ENCODE measurements at regions not wholly inside any gene's neighbourhood (a gene's known extent, or its start where the extent isn't known, plus 50 kb on each side); places are given as distances from the start of the nearest gene placed in this dataset.

- DNase-seq (ENCODE audit: low read depth): no peak
- no peak overlapping the region for H3K4me3 ChIP-seq (ENCODE audit: control insufficient read depth, low read depth, low read length)
- no peak for TF ChIP-seq CTCF (IDR thresholded peaks at IDR 0.05; ENCODE audit: control insufficient read depth, insufficient read depth, low read depth, low read length, missing control alignments)
These were observed 481.7 kb downstream of the GBE1 start for GRCh38 chr3:81279481-81280379.

DNA sequence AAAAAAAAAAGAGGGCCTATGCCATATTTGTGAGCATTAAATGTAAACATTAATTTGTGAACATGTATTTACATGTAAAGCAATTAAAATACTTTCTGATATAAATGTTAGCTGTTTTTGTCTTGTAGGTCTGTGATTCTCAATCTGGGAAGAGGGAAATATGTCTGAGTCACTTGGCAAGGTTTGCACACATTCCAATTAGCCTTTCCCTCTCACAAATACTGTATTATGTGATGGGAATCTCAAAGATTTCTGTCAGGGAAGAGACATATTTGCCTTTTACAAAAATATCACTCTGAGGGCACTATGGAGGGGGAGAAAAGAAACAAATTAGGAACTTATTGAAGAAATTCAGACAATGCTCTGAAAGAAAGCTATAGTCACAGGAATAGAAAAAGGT, 483.6 kb downstream of the GBE1 start:
- TF ChIP-seq CTCF (IDR thresholded peaks at IDR 0.05; ENCODE audit: control insufficient read depth, insufficient read depth, low read depth, low read length, missing control alignments): no peak
- no peak overlapping the region for H3K4me3 ChIP-seq (ENCODE audit: control insufficient read depth, low read depth, low read length)
- DNase-seq (ENCODE audit: low read depth): no peak

DNA sequence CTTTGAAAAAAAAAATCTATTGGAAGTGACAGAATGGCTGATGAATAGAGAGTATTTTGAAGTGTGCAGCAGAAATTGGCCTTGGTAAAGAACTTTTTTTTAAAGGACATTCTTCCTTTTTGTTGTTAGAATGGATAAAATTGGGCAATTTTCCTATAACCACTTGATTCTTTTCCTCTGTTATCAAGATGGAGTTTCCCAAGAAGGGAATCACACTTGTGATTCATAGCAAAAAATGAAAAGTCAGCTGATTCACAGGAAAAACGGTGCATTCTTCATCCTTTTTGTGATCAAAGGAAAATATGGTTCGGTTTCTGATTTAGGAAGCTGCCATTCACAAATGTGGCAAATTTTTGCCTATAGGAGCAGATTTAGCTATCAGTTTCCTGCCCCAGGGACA, 486.8 kb downstream of the GBE1 start:
- no peak for DNase-seq (ENCODE audit: low read depth)
- no peak overlapping the region for H3K4me3 ChIP-seq (ENCODE audit: control insufficient read depth, low read depth, low read length)
- no peak for TF ChIP-seq CTCF (IDR thresholded peaks at IDR 0.05; ENCODE audit: control insufficient read depth, insufficient read depth, low read depth, low read length, missing control alignments)

DNA sequence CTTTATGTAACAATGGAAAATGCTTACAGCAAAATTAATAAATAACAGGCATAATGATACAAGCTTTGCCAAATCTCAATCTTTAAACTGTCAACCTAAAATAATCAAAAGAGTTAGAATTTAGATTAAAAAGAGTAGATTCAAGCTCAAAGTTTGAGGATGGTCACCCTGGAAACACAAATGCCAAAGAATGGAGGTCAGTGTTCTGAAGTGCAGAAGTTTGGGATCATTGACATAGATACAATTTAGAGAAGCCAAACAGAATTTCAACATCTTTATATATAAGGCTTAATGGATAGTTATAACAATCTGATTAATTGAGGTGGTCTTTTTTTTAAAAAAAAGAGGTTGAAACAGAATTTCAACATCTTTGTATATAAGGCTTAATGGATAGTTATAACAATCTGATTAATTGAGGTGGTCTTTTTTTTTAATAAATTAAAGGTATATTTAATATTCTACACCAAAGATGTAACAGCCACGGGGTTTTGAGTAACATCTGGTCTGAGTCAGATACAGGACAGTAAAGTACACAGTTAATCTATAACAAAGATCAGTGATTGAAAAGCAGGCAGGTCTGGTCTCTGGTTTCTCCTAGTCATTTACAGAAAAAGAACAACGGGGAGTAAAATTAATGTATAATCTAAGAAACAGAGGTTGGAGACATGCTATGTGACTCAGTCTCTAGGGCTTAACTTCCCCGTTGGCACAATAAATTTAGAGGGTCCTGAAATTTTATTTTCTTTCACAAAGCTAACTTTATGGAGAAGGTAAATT, 490.7 kb downstream of the GBE1 start:
- H3K4me3 ChIP-seq (ENCODE audit: control insufficient read depth, low read depth, low read length): no peak overlapping the region
- TF ChIP-seq CTCF (IDR thresholded peaks at IDR 0.05; ENCODE audit: control insufficient read depth, insufficient read depth, low read depth, low read length, missing control alignments): no peak
- no peak for DNase-seq (ENCODE audit: low read depth)

DNA sequence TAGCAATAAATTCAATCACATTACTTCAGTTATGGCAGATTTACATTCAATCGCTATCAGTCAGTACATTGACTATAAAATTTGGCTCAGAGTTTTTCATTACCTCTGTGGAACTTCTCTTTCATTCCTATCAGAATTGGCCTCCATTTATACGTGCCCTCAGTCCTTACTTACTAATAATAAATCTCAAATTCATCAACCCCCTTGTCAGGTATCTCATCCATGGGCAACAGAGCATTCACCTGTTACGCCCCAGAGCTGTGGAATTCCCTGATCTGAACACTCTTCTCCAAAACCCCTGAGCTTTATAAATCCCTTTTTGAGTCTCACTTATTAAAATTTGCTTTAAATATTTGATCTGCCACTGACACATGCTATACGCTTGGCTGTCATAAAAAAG, 492.9 kb downstream of the GBE1 start:
- no peak for DNase-seq (ENCODE audit: low read depth)
- no peak overlapping the region for H3K4me3 ChIP-seq (ENCODE audit: control insufficient read depth, low read depth, low read length)
- no peak for TF ChIP-seq CTCF (IDR thresholded peaks at IDR 0.05; ENCODE audit: control insufficient read depth, insufficient read depth, low read depth, low read length, missing control alignments)

GRCh38 chr3:81261996-81262395, 499.4 kb downstream of the GBE1 start:
- TF ChIP-seq CTCF (IDR thresholded peaks at IDR 0.05; ENCODE audit: control insufficient read depth, insufficient read depth, low read depth, low read length, missing control alignments): no peak
- DNase-seq (ENCODE audit: low read depth): no peak
- H3K4me3 ChIP-seq (ENCODE audit: control insufficient read depth, low read depth, low read length): no peak overlapping the region
